Brain microvascular endothelial cell (primary cell): ENCODE measurements at regions not wholly inside any gene's neighbourhood (a gene's known extent, or its start where the extent isn't known, plus 50 kb on each side); places are given as distances from the start of the nearest gene placed in this dataset.

ENCODE experiments used
- DNase-seq: peaks from one replicate; pipeline ENCODE4 v3.0.0-alpha.2; 2020
- H3K27ac ChIP-seq: fragments of 250-450 bp; sonication (Bioruptor Pico); 2 replicates; pipeline ENCODE4 v1.5.1; 2020; ENCODE audit warnings: mild to moderate bottlenecking, moderate library complexity
- H3K27me3 ChIP-seq: fragments of 250-450 bp; sonication (Bioruptor Pico); replicated peaks from 2 replicates; pipeline ENCODE4 v1.5.1; 2020; ENCODE audit warnings: mild to moderate bottlenecking
- H3K36me3 ChIP-seq: fragments of 250-450 bp; sonication (Bioruptor Pico); replicated peaks from 2 replicates; pipeline ENCODE4 v1.5.1; 2020; ENCODE audit warnings: mild to moderate bottlenecking
- H3K4me3 ChIP-seq: 2 replicates; pipeline ENCODE4 v1.5.1; 2011; ENCODE audit warnings: low read depth, mild to moderate bottlenecking, control low read depth, low read length, moderate library complexity
- CTCF ChIP-seq: IDR thresholded peaks from 2 replicates; pipeline ENCODE4 v1.5.1; 2011; ENCODE audit warnings: low read depth, mild to moderate bottlenecking, moderate library complexity, low read length, control low read depth, inconsistent platforms; ENCODE audit errors: missing control alignments
- in situ Hi-C: cut with HindIII; loops from 2 replicates; pipeline ENCODE4 v1.10.0; 2017; ENCODE audit warnings: low sequenced_read_pairs, low pct_ligation_motif_present

GRCh38 chr1:81553503-81553902 lies 247.2 kb upstream of the ADGRL2 start:
- no peaks in the 10 kb centered on the region for H3K36me3 ChIP-seq
- no peak for TF ChIP-seq CTCF
- no peak overlapping the region for H3K4me3 ChIP-seq
- H3K27me3 ChIP-seq: no peaks in the 10 kb centered on the region
- DNase-seq: no peak
- H3K27ac ChIP-seq: no peak overlapping the region
- in situ Hi-C loops: no loop called here

- no peak for TF ChIP-seq CTCF
Measured at GRCh38 chr1:81551946-81552345, 248.8 kb upstream of the ADGRL2 start.

GRCh38 chr1:81550753-81551152 lies 250.0 kb upstream of the ADGRL2 start:
- H3K27me3 ChIP-seq: no peaks in the 10 kb centered on the region
- DNase-seq: no peak
- no peak overlapping the region for H3K4me3 ChIP-seq
- no peaks in the 10 kb centered on the region for H3K36me3 ChIP-seq
- H3K27ac ChIP-seq: no peak overlapping the region
- in situ Hi-C loops: no loop called here
- no peak for TF ChIP-seq CTCF

More at GRCh38 chr1:81551946-81552345, 248.8 kb upstream of the ADGRL2 start:
- no peak overlapping the region for H3K4me3 ChIP-seq
- no peaks in the 10 kb centered on the region for H3K27me3 ChIP-seq
- no peaks in the 10 kb centered on the region for H3K36me3 ChIP-seq
- in situ Hi-C loops: no loop called here
- no peak overlapping the region for H3K27ac ChIP-seq
- no peak for DNase-seq

- H3K4me3 ChIP-seq: no peak overlapping the region
- no peaks in the 10 kb centered on the region for H3K27me3 ChIP-seq
- peak; percentile 57 for TF ChIP-seq CTCF
- peak; percentile 27 for DNase-seq
- H3K27ac ChIP-seq: no peak overlapping the region
- in situ Hi-C loops: no loop called here
- no peaks in the 10 kb centered on the region for H3K36me3 ChIP-seq
Measured at GRCh38 chr1:81549588-81550127, 251.1 kb upstream of the ADGRL2 start.

- Histone ChIP-seq H3K27me3 (no peaks in the 10 kb centered on the region), H3K27ac (no peak overlapping the region), H3K36me3 (no peaks in the 10 kb centered on the region), H3K4me3 (no peak overlapping the region)
- no peak for TF ChIP-seq CTCF
- in situ Hi-C loops: no loop called here
- no peak for DNase-seq
Measured at GRCh38 chr1:81548918-81549587, 251.7 kb upstream of the ADGRL2 start.

GRCh38 chr1:81547912-81548303 lies 252.8 kb upstream of the ADGRL2 start:
- Histone ChIP-seq H3K27ac (no peak overlapping the region), H3K4me3 (no peak overlapping the region), H3K27me3 (no peaks in the 10 kb centered on the region), H3K36me3 (no peaks in the 10 kb centered on the region)
- TF ChIP-seq CTCF: no peak
- DNase-seq: no peak
- in situ Hi-C loops: no loop called here
